ENCODE measurements at regions not wholly inside any gene's neighbourhood (a gene's known extent, or its start where the extent isn't known, plus 50 kb on each side); places are given as distances from the start of the nearest gene placed in this dataset.
"Not testable (repeated sequence)": the region's sequence is repeated elsewhere in the genome, so short reads cannot be mapped to it uniquely, and the experiment has no call there.

- H3K4me3 ChIP-seq (ENCODE audit: low read depth in 1 of 2, low read length in 2 of 2), result peak overlapping the region in 1 of 2 donors; percentile 11
- WGBS, 2 donors, result 54 to 61% methylated on average over 7 of the region's 7 CpGs
- no peaks in the 10 kb centered on the region for H3K27me3 ChIP-seq (ENCODE audit: control insufficient read depth in 1 of 2, insufficient read depth in 2 of 2, low read length in 2 of 2)
- H3K27ac ChIP-seq (ENCODE audit: low read depth in 2 of 2, low read length in 1 of 2), result peak overlapping the region; percentile 67 to 83
- no peaks in the 10 kb centered on the region for H3K36me3 ChIP-seq (ENCODE audit: control insufficient read depth in 2 of 2, insufficient read depth in 2 of 2, low read length in 1 of 2)
- no peaks in the 10 kb centered on the region for H3K9me3 ChIP-seq (ENCODE audit: control insufficient read depth in 2 of 2, insufficient read depth in 1 of 2, low read depth in 1 of 2, low read length in 1 of 2)
- H3K4me1 ChIP-seq (ENCODE audit: control insufficient read depth in 2 of 2, insufficient read depth in 2 of 2, low read length in 1 of 2), result no peaks in the 10 kb centered on the region
These were observed 481.9 kb upstream of the SPRED2 start for GRCh38 chr2:65914244-65914786.

GRCh38 chr2:65913813-65914212 lies 481.4 kb upstream of the SPRED2 start:
- Histone ChIP-seq H3K4me1 (ENCODE audit: control insufficient read depth in 2 of 2, insufficient read depth in 2 of 2, low read length in 1 of 2) (no peaks in the 10 kb centered on the region), H3K27ac (ENCODE audit: low read depth in 2 of 2, low read length in 1 of 2) (peak overlapping the region; percentile 67 to 83), H3K27me3 (ENCODE audit: control insufficient read depth in 1 of 2, insufficient read depth in 2 of 2, low read length in 2 of 2) (no peaks in the 10 kb centered on the region), H3K4me3 (ENCODE audit: low read depth in 1 of 2, low read length in 2 of 2) (no peak overlapping the region), H3K36me3 (ENCODE audit: control insufficient read depth in 2 of 2, insufficient read depth in 2 of 2, low read length in 1 of 2) (no peaks in the 10 kb centered on the region), H3K9me3 (ENCODE audit: control insufficient read depth in 2 of 2, insufficient read depth in 1 of 2, low read depth in 1 of 2, low read length in 1 of 2) (no peaks in the 10 kb centered on the region)
- WGBS, 2 donors, result 56 to 66% methylated on average over 9 of the region's 9 CpGs

- Histone ChIP-seq H3K27me3 (ENCODE audit: control insufficient read depth in 1 of 2, insufficient read depth in 2 of 2, low read length in 2 of 2) (no peaks in the 10 kb centered on the region), H3K9me3 (ENCODE audit: control insufficient read depth in 2 of 2, insufficient read depth in 1 of 2, low read depth in 1 of 2, low read length in 1 of 2) (no peaks in the 10 kb centered on the region), H3K4me3 (ENCODE audit: low read depth in 1 of 2, low read length in 2 of 2) (no peak overlapping the region), H3K36me3 (ENCODE audit: control insufficient read depth in 2 of 2, insufficient read depth in 2 of 2, low read length in 1 of 2) (no peaks in the 10 kb centered on the region), H3K27ac (ENCODE audit: low read depth in 2 of 2, low read length in 1 of 2) (no peak overlapping the region), H3K4me1 (ENCODE audit: control insufficient read depth in 2 of 2, insufficient read depth in 2 of 2, low read length in 1 of 2) (no peaks in the 10 kb centered on the region)
- 69 to 74% methylated on average over 1 of the region's 1 CpG for WGBS, 2 donors
These were observed 469.4 kb upstream of the SPRED2 start for GRCh38 chr2:65901756-65902155.

GRCh38 chr2:65896446-65896845 lies 464.0 kb upstream of the SPRED2 start:
- H3K36me3 ChIP-seq (ENCODE audit: control insufficient read depth in 2 of 2, insufficient read depth in 2 of 2, low read length in 1 of 2), result no peaks in the 10 kb centered on the region
- H3K9me3 ChIP-seq (ENCODE audit: control insufficient read depth in 2 of 2, insufficient read depth in 1 of 2, low read depth in 1 of 2, low read length in 1 of 2), result no peaks in the 10 kb centered on the region
- H3K27me3 ChIP-seq (ENCODE audit: control insufficient read depth in 1 of 2, insufficient read depth in 2 of 2, low read length in 2 of 2), result no peaks in the 10 kb centered on the region
- no peak overlapping the region for H3K4me3 ChIP-seq (ENCODE audit: low read depth in 1 of 2, low read length in 2 of 2)
- H3K27ac ChIP-seq (ENCODE audit: low read depth in 2 of 2, low read length in 1 of 2), result no peak overlapping the region
- H3K4me1 ChIP-seq (ENCODE audit: control insufficient read depth in 2 of 2, insufficient read depth in 2 of 2, low read length in 1 of 2), result no peaks in the 10 kb centered on the region
- WGBS, 2 donors, result 89 to 92% methylated on average over 4 of the region's 4 CpGs

GRCh38 chr2:65890131-65890530 lies 457.7 kb upstream of the SPRED2 start:
- not testable (repeated sequence) for H3K9me3 ChIP-seq (ENCODE audit: control insufficient read depth in 2 of 2, insufficient read depth in 1 of 2, low read depth in 1 of 2, low read length in 1 of 2); H3K27ac ChIP-seq (ENCODE audit: low read depth in 2 of 2, low read length in 1 of 2); H3K4me3 ChIP-seq (ENCODE audit: low read depth in 1 of 2, low read length in 2 of 2); H3K4me1 ChIP-seq (ENCODE audit: control insufficient read depth in 2 of 2, insufficient read depth in 2 of 2, low read length in 1 of 2); H3K27me3 ChIP-seq (ENCODE audit: control insufficient read depth in 1 of 2, insufficient read depth in 2 of 2, low read length in 2 of 2); H3K36me3 ChIP-seq (ENCODE audit: control insufficient read depth in 2 of 2, insufficient read depth in 2 of 2, low read length in 1 of 2)
- 59 to 64% methylated on average over 6 of the region's 6 CpGs for WGBS, 2 donors

GRCh38 chr2:65885266-65885665 lies 452.9 kb upstream of the SPRED2 start:
- no peak overlapping the region for H3K4me3 ChIP-seq (ENCODE audit: low read depth in 1 of 2, low read length in 2 of 2)
- no peaks in the 10 kb centered on the region for H3K27me3 ChIP-seq (ENCODE audit: control insufficient read depth in 1 of 2, insufficient read depth in 2 of 2, low read length in 2 of 2)
- WGBS, 2 donors, result 64 to 65% methylated on average over 1 of the region's 1 CpG
- peaks cover 0 to 3% of the 10 kb centered on the region in 2 donors for H3K9me3 ChIP-seq (ENCODE audit: control insufficient read depth in 2 of 2, insufficient read depth in 1 of 2, low read depth in 1 of 2, low read length in 1 of 2)
- H3K27ac ChIP-seq (ENCODE audit: low read depth in 2 of 2, low read length in 1 of 2), result no peak overlapping the region
- H3K4me1 ChIP-seq (ENCODE audit: control insufficient read depth in 2 of 2, insufficient read depth in 2 of 2, low read length in 1 of 2), result no peaks in the 10 kb centered on the region
- H3K36me3 ChIP-seq (ENCODE audit: control insufficient read depth in 2 of 2, insufficient read depth in 2 of 2, low read length in 1 of 2), result no peaks in the 10 kb centered on the region

DNA sequence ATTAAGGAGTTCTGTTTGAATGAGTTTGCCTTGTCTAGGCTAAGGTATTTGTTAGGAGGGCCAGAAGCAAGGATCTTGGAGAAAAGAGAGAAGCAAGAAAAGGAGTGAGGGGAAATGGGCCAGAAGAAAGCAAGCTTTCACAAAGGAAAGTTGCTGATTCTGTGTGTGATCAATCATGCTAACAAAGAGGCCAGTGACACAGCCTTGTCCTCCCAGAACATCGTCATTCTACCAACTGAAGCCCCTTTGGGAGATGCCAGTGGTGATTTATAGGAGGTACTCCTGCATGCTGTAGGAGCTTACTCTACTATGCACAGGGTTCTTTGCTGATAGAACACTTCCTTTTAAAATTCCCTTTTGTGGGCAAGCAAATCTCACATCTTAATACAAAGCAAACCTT lies 449.2 kb upstream of the SPRED2 start:
- Histone ChIP-seq H3K27me3 (ENCODE audit: control insufficient read depth in 1 of 2, insufficient read depth in 2 of 2, low read length in 2 of 2) (no peaks in the 10 kb centered on the region), H3K4me3 (ENCODE audit: low read depth in 1 of 2, low read length in 2 of 2) (no peak overlapping the region), H3K27ac (ENCODE audit: low read depth in 2 of 2, low read length in 1 of 2) (no peak overlapping the region), H3K4me1 (ENCODE audit: control insufficient read depth in 2 of 2, insufficient read depth in 2 of 2, low read length in 1 of 2) (peaks cover 2 to 3% of the 10 kb centered on the region in 2 donors), H3K36me3 (ENCODE audit: control insufficient read depth in 2 of 2, insufficient read depth in 2 of 2, low read length in 1 of 2) (no peaks in the 10 kb centered on the region), H3K9me3 (ENCODE audit: control insufficient read depth in 2 of 2, insufficient read depth in 1 of 2, low read depth in 1 of 2, low read length in 1 of 2) (no peaks in the 10 kb centered on the region)
- WGBS, 2 donors, result 47 to 76% methylated on average over 1 of the region's 1 CpG

DNA sequence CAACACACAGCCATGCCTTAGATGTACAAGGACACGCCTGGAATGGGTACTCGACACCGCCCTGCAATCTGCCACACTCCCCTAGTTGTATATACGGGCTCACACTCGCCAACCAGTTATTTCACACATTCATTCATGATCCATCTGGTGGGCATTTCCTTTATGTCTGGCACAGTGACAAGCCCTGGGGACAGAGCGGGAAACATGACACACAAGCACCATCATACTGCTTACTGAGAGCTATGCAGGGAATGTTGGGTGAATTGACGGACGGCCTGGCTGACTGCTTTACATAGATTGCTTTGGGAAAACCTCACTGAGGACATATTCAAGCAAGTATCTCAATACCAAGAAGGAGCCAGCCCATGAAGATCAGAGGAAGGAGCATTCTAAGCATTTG lies 448.0 kb upstream of the SPRED2 start:
- Histone ChIP-seq H3K36me3 (ENCODE audit: control insufficient read depth in 2 of 2, insufficient read depth in 2 of 2, low read length in 1 of 2) (no peaks in the 10 kb centered on the region), H3K9me3 (ENCODE audit: control insufficient read depth in 2 of 2, insufficient read depth in 1 of 2, low read depth in 1 of 2, low read length in 1 of 2) (no peaks in the 10 kb centered on the region), H3K27me3 (ENCODE audit: control insufficient read depth in 1 of 2, insufficient read depth in 2 of 2, low read length in 2 of 2) (no peaks in the 10 kb centered on the region), H3K4me3 (ENCODE audit: low read depth in 1 of 2, low read length in 2 of 2) (no peak overlapping the region), H3K27ac (ENCODE audit: low read depth in 2 of 2, low read length in 1 of 2) (no peak overlapping the region), H3K4me1 (ENCODE audit: control insufficient read depth in 2 of 2, insufficient read depth in 2 of 2, low read length in 1 of 2) (peaks cover 2 to 3% of the 10 kb centered on the region in 2 donors)
- WGBS, 2 donors, result 82 to 85% methylated on average over 8 of the region's 8 CpGs

- Histone ChIP-seq H3K4me3 (ENCODE audit: low read depth in 1 of 2, low read length in 2 of 2) (no peak overlapping the region), H3K36me3 (ENCODE audit: control insufficient read depth in 2 of 2, insufficient read depth in 2 of 2, low read length in 1 of 2) (no peaks in the 10 kb centered on the region)
These were observed 445.6 kb upstream of the SPRED2 start for GRCh38 chr2:65878011-65878340.

DNA sequence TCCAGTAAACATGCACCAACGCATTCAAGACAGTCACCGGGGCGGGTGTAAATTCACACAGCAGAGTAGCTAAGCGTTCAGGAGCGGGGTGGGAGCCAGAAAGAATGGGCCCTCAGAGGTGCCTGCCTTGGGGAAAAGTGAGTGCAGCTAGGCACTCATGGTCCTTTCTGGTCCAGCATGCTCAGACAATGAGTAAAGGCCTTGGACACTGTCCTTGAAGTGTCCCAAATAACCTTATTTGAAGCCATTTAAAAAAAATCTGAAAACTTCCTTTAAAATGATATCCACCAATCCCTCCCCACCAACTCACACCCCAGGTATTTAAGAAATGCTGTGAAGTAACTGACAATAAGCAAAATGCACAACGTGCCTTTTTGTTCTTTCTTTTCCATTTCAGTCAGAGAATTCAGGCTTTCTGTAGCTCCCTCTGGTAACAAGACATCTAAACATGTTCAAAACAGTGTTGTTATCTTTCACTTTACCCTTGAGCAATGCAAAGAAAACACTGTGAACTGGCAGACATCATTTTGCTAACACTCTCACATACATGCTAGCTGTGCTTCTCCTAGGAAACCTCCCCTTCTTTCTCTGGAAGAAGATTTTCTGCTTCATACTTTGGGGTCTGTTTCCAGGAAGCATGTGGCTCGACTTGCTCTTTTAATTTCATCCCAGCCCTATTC lies 445.1 kb upstream of the SPRED2 start:
- Histone ChIP-seq H3K4me1 (ENCODE audit: control insufficient read depth in 2 of 2, insufficient read depth in 2 of 2, low read length in 1 of 2) (peaks cover 2 to 3% of the 10 kb centered on the region in 2 donors), H3K4me3 (ENCODE audit: low read depth in 1 of 2, low read length in 2 of 2) (no peak overlapping the region), H3K27ac (ENCODE audit: low read depth in 2 of 2, low read length in 1 of 2) (no peak overlapping the region), H3K27me3 (ENCODE audit: control insufficient read depth in 1 of 2, insufficient read depth in 2 of 2, low read length in 2 of 2) (no peaks in the 10 kb centered on the region), H3K36me3 (ENCODE audit: control insufficient read depth in 2 of 2, insufficient read depth in 2 of 2, low read length in 1 of 2) (no peaks in the 10 kb centered on the region), H3K9me3 (ENCODE audit: control insufficient read depth in 2 of 2, insufficient read depth in 1 of 2, low read depth in 1 of 2, low read length in 1 of 2) (no peaks in the 10 kb centered on the region)
- WGBS, 2 donors, result 47 to 49% methylated on average over 7 of the region's 7 CpGs

More at GRCh38 chr2:65878011-65878340, 445.6 kb upstream of the SPRED2 start:
- Histone ChIP-seq H3K27me3 (ENCODE audit: control insufficient read depth in 1 of 2, insufficient read depth in 2 of 2, low read length in 2 of 2) (no peaks in the 10 kb centered on the region), H3K9me3 (ENCODE audit: control insufficient read depth in 2 of 2, insufficient read depth in 1 of 2, low read depth in 1 of 2, low read length in 1 of 2) (no peaks in the 10 kb centered on the region), H3K4me1 (ENCODE audit: control insufficient read depth in 2 of 2, insufficient read depth in 2 of 2, low read length in 1 of 2) (peaks cover 2 to 3% of the 10 kb centered on the region in 2 donors), H3K27ac (ENCODE audit: low read depth in 2 of 2, low read length in 1 of 2) (no peak overlapping the region)
- 39 to 54% methylated on average over 3 of the region's 3 CpGs for WGBS, 2 donors
